Activated T-cell treated with anti-CD3 and anti-CD28 coated beads, Interleukin-2, amount 50 U/mL, for 24 hours (primary cell): ENCODE measurements at regions not wholly inside any gene's neighbourhood (a gene's known extent, or its start where the extent isn't known, plus 50 kb on each side); places are given as distances from the start of the nearest gene placed in this dataset.
"Not testable (repeated sequence)": the region's sequence is repeated elsewhere in the genome, so short reads cannot be mapped to it uniquely, and the experiment has no call there.

Experiments used
- DNase-seq: peaks from one replicate; pipeline ENCODE4 v3.0.0-alpha.2; 2020
- H3K27ac Mint-ChIP-seq: 2 replicates; pipeline ENCODE4 v1.8.0; 2020; ENCODE audit warnings: mild to moderate bottlenecking, mixed read lengths
- H3K27me3 Mint-ChIP-seq: 2 replicates; pipeline ENCODE4 v1.8.0; 2020; ENCODE audit warnings: mixed read lengths
- H3K36me3 Mint-ChIP-seq: 2 replicates; pipeline ENCODE4 v1.8.0; 2020; ENCODE audit warnings: low read depth, mixed read lengths
- H3K4me1 Mint-ChIP-seq: 2 replicates; pipeline ENCODE4 v1.8.0; 2020; ENCODE audit warnings: low read depth, mixed read lengths
- H3K4me3 Mint-ChIP-seq: 2 replicates; pipeline ENCODE4 v1.8.0; 2020; ENCODE audit warnings: mild to moderate bottlenecking, moderate library complexity, mixed read lengths
- H3K9me3 Mint-ChIP-seq: 2 replicates; pipeline ENCODE4 v1.8.0; 2020; ENCODE audit warnings: mixed read lengths

DNA sequence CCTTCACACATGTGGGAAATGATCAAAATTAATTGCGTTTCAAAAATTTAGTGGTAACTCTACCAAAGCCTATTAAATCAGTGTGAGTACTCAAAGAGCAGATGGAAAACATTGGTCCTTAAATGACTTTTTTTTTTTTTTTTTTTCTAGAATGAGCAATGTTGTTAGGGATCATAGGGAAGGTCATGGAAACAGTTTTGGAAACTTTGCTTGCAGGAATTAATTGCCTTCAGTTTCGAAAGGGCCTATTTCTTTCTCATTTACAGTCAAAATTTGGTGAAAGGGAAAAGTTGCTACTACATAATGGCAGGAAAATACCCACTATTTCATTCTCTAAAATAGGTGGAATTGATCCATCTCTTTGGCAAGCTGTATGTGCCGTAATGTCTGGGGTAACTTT, 160.9 kb downstream of the RTL9 start:
- DNase-seq, result no peak
- no peaks in the 10 kb centered on the region for H3K36me3 Mint-ChIP-seq
- H3K9me3 Mint-ChIP-seq, result no peaks in the 10 kb centered on the region
- H3K27me3 Mint-ChIP-seq, result peaks cover 29% of the 10 kb centered on the region
- H3K4me1 Mint-ChIP-seq, result no peaks in the 10 kb centered on the region
- no peak overlapping the region for H3K4me3 Mint-ChIP-seq
- H3K27ac Mint-ChIP-seq, result no peak overlapping the region

GRCh38 chrX:110519906-110520452, 161.3 kb downstream of the RTL9 start:
- H3K36me3 Mint-ChIP-seq, result no peaks in the 10 kb centered on the region
- H3K4me1 Mint-ChIP-seq, result no peaks in the 10 kb centered on the region
- DNase-seq, result no peak
- H3K9me3 Mint-ChIP-seq, result no peaks in the 10 kb centered on the region
- H3K27ac Mint-ChIP-seq, result no peak overlapping the region
- H3K27me3 Mint-ChIP-seq, result peaks cover 29% of the 10 kb centered on the region
- no peak overlapping the region for H3K4me3 Mint-ChIP-seq

- not testable (repeated sequence) for H3K9me3 Mint-ChIP-seq, H3K27ac Mint-ChIP-seq, DNase-seq, H3K36me3 Mint-ChIP-seq, H3K4me1 Mint-ChIP-seq, H3K4me3 Mint-ChIP-seq
- H3K27me3 Mint-ChIP-seq, result peaks cover 31% of the 10 kb centered on the region
Observed at GRCh38 chrX:110520652-110521051, 162.0 kb downstream of the RTL9 start.

GRCh38 chrX:110531873-110532580, 173.4 kb downstream of the RTL9 start:
- no peak for DNase-seq
- Mint-ChIP-seq H3K4me1 (no peaks in the 10 kb centered on the region), H3K27ac (no peak overlapping the region), H3K27me3 (peaks cover 33% of the 10 kb centered on the region), H3K4me3 (no peak overlapping the region), H3K9me3 (no peaks in the 10 kb centered on the region), H3K36me3 (no peaks in the 10 kb centered on the region)

GRCh38 chrX:110532581-110532931, 173.9 kb downstream of the RTL9 start:
- no peaks in the 10 kb centered on the region for H3K4me1 Mint-ChIP-seq
- H3K27ac Mint-ChIP-seq, result no peak overlapping the region
- no peaks in the 10 kb centered on the region for H3K9me3 Mint-ChIP-seq
- no peaks in the 10 kb centered on the region for H3K36me3 Mint-ChIP-seq
- H3K27me3 Mint-ChIP-seq, result peaks cover 33% of the 10 kb centered on the region
- H3K4me3 Mint-ChIP-seq, result no peak overlapping the region
- no peak for DNase-seq

DNA sequence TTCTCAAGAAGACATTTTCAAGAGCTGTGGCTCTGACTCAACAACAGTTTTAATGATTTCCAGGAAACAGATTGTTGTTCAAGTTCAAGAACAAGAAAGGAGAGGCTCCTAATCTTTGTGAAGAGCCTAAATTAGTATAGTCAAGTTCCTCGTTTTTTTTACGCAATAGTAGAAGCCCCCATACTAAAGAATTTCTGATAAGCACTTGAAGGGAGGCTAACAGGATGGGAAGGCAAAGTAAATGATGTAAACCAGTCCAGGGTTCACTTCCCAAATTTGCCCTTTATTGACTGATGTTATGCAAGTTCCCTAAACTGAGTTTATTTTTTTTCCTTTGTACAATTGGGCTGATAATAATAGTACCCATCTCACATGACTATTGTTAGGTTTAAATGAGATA, 178.2 kb downstream of the RTL9 start:
- DNase-seq, result no peak
- H3K4me1 Mint-ChIP-seq, result no peaks in the 10 kb centered on the region
- H3K27me3 Mint-ChIP-seq, result peaks cover 37% of the 10 kb centered on the region
- no peak overlapping the region for H3K27ac Mint-ChIP-seq
- peaks cover 3% of the 10 kb centered on the region for H3K9me3 Mint-ChIP-seq
- no peak overlapping the region for H3K4me3 Mint-ChIP-seq
- no peaks in the 10 kb centered on the region for H3K36me3 Mint-ChIP-seq

DNA sequence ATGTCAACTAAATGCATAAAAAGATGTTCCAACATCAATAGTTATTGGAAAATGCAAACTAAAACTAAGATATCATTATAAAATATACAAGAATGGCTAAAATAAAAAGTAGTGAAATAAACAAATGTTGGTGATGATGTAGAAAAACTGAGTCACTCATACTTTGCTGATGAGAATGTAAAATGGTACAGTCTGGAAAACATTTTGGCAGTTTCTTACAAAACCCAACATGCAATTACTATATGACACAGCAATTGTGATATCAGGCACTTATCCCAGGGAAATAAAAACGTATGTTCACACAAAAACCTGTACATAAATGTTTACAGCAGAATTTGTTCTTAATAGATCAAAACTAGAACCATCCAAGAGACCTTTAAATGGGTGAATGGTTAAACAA, 182.6 kb downstream of the RTL9 start:
- DNase-seq, result no peak
- H3K36me3 Mint-ChIP-seq, result no peaks in the 10 kb centered on the region

DNA sequence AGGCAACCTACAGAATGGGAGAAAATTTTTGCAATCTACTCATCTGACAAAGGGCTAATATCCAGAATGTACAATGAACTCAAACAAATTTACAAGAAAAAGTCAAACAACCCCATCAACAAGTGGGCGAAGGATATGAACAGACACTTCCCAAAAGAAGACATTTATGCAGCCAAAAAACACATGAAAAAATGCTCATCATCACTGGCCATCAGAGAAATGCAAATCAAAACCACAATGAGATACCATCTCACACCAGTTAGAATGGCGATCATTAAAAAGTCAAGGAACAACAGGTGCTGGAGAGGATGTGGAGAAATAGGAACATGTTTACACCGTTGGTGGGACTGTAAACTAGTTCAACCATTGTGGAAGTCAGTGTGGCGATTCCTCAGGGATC, 192.2 kb downstream of the RTL9 start:
- DNase-seq, H3K27ac Mint-ChIP-seq, H3K36me3 Mint-ChIP-seq, H3K9me3 Mint-ChIP-seq, H3K4me1 Mint-ChIP-seq, H3K4me3 Mint-ChIP-seq: not testable (repeated sequence)
- peaks cover 21% of the 10 kb centered on the region for H3K27me3 Mint-ChIP-seq

More for the DNA sequence above, 182.6 kb downstream of the RTL9 start:
- Mint-ChIP-seq H3K9me3 (peaks cover 3% of the 10 kb centered on the region), H3K4me1 (no peaks in the 10 kb centered on the region), H3K27ac (no peak overlapping the region), H3K27me3 (peaks cover 33% of the 10 kb centered on the region), H3K4me3 (no peak overlapping the region)

GRCh38 chrX:110557864-110558263, 199.2 kb downstream of the RTL9 start:
- H3K36me3 Mint-ChIP-seq, result no peaks in the 10 kb centered on the region
- no peak overlapping the region for H3K27ac Mint-ChIP-seq
- H3K27me3 Mint-ChIP-seq, result peaks cover 41% of the 10 kb centered on the region
- H3K4me1 Mint-ChIP-seq, result no peaks in the 10 kb centered on the region
- no peak overlapping the region for H3K4me3 Mint-ChIP-seq
- DNase-seq, result no peak
- H3K9me3 Mint-ChIP-seq, result peaks cover 4% of the 10 kb centered on the region

DNA sequence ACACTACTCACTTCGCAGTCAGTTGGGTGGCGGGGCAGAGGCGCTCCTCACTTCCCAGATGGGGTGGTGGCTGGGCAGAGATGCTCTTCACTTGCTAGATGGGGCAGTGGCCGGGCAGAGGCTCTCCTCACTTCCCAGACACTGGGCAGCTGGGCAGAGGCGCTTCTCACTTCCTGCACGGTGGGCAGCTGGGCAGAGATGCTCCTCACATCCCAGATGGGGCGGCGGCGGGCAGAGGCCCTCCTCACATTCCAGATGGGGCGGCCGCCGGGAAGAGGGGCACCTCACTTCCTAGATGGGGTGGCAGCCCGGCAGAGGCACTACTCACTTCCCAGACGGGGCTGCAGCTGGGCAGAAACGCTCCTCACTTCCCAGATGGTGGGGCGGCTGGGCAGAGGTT, 199.8 kb downstream of the RTL9 start:
- H3K9me3 Mint-ChIP-seq, result peaks cover 4% of the 10 kb centered on the region
- no peaks in the 10 kb centered on the region for H3K4me1 Mint-ChIP-seq
- H3K36me3 Mint-ChIP-seq, result no peaks in the 10 kb centered on the region
- H3K4me3 Mint-ChIP-seq, result no peak overlapping the region
- peaks cover 41% of the 10 kb centered on the region for H3K27me3 Mint-ChIP-seq
- DNase-seq, result no peak
- no peak overlapping the region for H3K27ac Mint-ChIP-seq

DNA sequence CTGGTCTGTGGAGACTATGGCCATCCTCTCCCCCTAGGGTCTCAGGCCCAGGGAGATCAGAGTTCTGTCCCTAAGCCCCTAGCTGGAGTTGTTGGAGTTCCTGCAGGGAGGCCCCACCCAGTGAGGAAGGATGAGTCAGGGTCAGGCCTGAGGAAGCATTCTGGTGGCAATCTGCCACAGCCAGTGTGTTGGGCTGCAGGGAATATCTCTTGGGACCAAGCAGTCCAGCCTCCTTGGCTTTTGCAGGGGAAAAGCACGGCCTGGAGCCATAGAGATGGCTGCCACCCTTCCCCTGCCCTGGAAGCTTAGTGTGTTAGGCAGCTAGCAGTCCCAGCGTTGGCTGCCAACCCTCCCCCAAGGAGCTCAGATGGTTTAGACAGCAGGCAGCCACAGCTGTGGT, 202.4 kb downstream of the RTL9 start:
- H3K27me3 Mint-ChIP-seq, result peaks cover 44% of the 10 kb centered on the region
- no peak overlapping the region for H3K4me3 Mint-ChIP-seq
- DNase-seq, result no peak

DNA sequence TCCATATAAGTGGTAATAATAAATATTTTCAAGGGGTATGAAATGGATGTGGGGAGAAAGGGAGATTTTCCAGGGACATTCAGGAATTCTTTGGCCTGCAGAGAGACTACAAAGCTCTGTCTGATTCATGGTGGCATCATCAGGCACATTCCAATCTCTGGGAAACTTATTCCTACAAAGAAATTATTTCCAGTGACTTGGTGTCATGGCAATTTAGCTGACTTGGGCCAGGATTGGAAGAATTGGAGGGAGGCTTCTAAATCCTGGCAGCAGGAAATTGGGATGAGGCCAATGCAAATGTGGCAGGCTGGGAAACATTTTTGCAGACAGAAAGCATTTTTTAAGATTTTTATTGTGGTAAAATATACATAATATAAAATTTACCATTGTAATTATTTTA, 204.6 kb downstream of the RTL9 start:
- Mint-ChIP-seq H3K27ac (no peak overlapping the region), H3K27me3 (peaks cover 31% of the 10 kb centered on the region), H3K9me3 (no peaks in the 10 kb centered on the region), H3K4me3 (no peak overlapping the region), H3K4me1 (no peaks in the 10 kb centered on the region), H3K36me3 (no peaks in the 10 kb centered on the region)
- DNase-seq, result no peak

More for the DNA sequence above, 202.4 kb downstream of the RTL9 start:
- Mint-ChIP-seq H3K4me1 (no peaks in the 10 kb centered on the region), H3K36me3 (no peaks in the 10 kb centered on the region), H3K9me3 (peaks cover 4% of the 10 kb centered on the region), H3K27ac (no peak overlapping the region)

DNA sequence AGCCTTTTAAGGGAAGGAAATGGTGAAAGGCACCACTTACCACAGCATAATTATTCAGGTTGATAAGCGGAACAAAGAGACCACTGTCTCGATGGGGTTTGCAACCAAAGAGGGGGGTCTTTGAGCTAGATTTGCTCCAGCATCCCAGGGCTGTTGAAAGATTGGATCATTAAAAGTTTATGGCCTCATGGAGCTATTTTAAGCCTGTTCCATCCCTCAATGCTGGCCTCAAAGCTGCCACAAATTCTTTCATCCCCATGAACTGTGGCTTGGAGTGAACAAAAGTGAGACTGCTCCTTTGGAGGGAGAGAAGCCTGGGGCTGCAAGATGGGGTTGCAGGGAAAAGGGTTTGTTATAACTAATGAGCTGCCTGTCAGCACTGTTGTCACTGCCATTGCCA, 209.8 kb downstream of the RTL9 start:
- Mint-ChIP-seq H3K4me1 (peaks cover 4% of the 10 kb centered on the region), H3K9me3 (no peaks in the 10 kb centered on the region), H3K27me3 (peaks cover 21% of the 10 kb centered on the region), H3K27ac (no peak overlapping the region), H3K4me3 (no peak overlapping the region), H3K36me3 (no peaks in the 10 kb centered on the region)
- DNase-seq, result no peak

- Mint-ChIP-seq H3K27me3 (peaks cover 15% of the 10 kb centered on the region), H3K4me1 (peaks cover 4% of the 10 kb centered on the region), H3K4me3 (no peak overlapping the region), H3K9me3 (no peaks in the 10 kb centered on the region), H3K36me3 (no peaks in the 10 kb centered on the region), H3K27ac (no peak overlapping the region)
- no peak for DNase-seq
Observed at GRCh38 chrX:110569506-110569905, 210.9 kb downstream of the RTL9 start.

- no peak overlapping the region for H3K4me3 Mint-ChIP-seq
- no peak overlapping the region for H3K27ac Mint-ChIP-seq
- DNase-seq, result no peak
- H3K9me3 Mint-ChIP-seq, result no peaks in the 10 kb centered on the region
- no peaks in the 10 kb centered on the region for H3K36me3 Mint-ChIP-seq
- no peaks in the 10 kb centered on the region for H3K4me1 Mint-ChIP-seq
- peaks cover 30% of the 10 kb centered on the region for H3K27me3 Mint-ChIP-seq
Observed at GRCh38 chrX:110578270-110578669, 217.3 kb downstream of the CHRDL1 start.

DNA sequence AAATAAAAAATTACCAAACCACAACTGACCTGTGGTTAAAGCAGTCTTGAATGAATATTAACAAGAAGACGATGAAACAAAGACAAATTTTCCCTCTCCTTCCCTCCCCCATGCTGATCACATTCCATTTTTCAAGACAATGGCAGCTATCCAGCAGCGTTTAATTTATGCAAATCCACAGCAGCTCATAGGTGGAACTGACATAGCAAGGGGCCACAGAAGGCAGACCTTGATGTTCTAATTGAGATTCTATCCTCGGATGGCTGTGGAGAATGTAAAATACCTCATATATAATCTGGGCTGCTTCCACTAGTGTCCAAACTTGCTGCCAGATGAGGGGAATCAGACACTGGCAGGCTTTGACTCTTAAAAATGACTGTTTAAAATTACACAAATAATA, 211.5 kb downstream of the CHRDL1 start:
- H3K27ac Mint-ChIP-seq, result no peak overlapping the region
- H3K4me1 Mint-ChIP-seq, result no peaks in the 10 kb centered on the region
- H3K4me3 Mint-ChIP-seq, result no peak overlapping the region
- peaks cover 38% of the 10 kb centered on the region for H3K27me3 Mint-ChIP-seq
- no peaks in the 10 kb centered on the region for H3K9me3 Mint-ChIP-seq
- DNase-seq, result no peak
- H3K36me3 Mint-ChIP-seq, result no peaks in the 10 kb centered on the region
